Neural crest cell (in vitro differentiated cells): ENCODE measurements at regions not wholly inside any gene's neighbourhood (a gene's known extent, or its start where the extent isn't known, plus 50 kb on each side); places are given as distances from the start of the nearest gene placed in this dataset.

Experiments used
- DNase-seq: peaks from one replicate; pipeline ENCODE4 v3.0.0; 2021; ENCODE audit warnings: low read depth, mixed read lengths, low spot score
- H3K27ac Mint-ChIP-seq: one replicate; pipeline ENCODE4 v1.8.0; 2021; ENCODE audit warnings: mild to moderate bottlenecking, mixed read lengths; ENCODE audit not compliant: unreplicated experiment
- H3K27me3 Mint-ChIP-seq: 2 replicates; pipeline ENCODE4 v1.8.0; 2021; ENCODE audit warnings: low read depth, mild to moderate bottlenecking, mixed read lengths
- H3K36me3 Mint-ChIP-seq: 2 replicates; pipeline ENCODE4 v1.8.0; 2021; ENCODE audit warnings: low read depth, mild to moderate bottlenecking, mixed read lengths
- H3K4me1 Mint-ChIP-seq: 2 replicates; pipeline ENCODE4 v1.8.0; 2021; ENCODE audit warnings: mixed read lengths
- H3K4me3 Mint-ChIP-seq: one replicate; pipeline ENCODE4 v1.8.0; 2021; ENCODE audit warnings: mild to moderate bottlenecking, mixed read lengths
- H3K9me3 Mint-ChIP-seq: 2 replicates; pipeline ENCODE4 v1.8.0; 2021; ENCODE audit warnings: mixed read lengths
- CTCF ChIP-seq: fragments of 200-600 bp; sonication (generic); conservative IDR thresholded peaks from 2 replicates; pipeline ENCODE4 v1.5.0; 2021; ENCODE audit warnings: antibody characterized with exemption, mild to moderate bottlenecking

- DNase-seq: no peak
- Mint-ChIP-seq H3K27me3 (no peaks in the 10 kb centered on the region), H3K4me1 (no peaks in the 10 kb centered on the region), H3K9me3 (no peaks in the 10 kb centered on the region), H3K4me3 (no peak overlapping the region), H3K36me3 (no peaks in the 10 kb centered on the region), H3K27ac (no peak overlapping the region)
- TF ChIP-seq CTCF: no peak
These were observed 1855.5 kb downstream of the MAT2B start for GRCh38 chr5:165360784-165361542.

GRCh38 chr5:165370233-165370632, 1864.8 kb downstream of the MAT2B start:
- Mint-ChIP-seq H3K4me1 (no peaks in the 10 kb centered on the region), H3K27ac (no peak overlapping the region), H3K27me3 (no peaks in the 10 kb centered on the region), H3K4me3 (no peak overlapping the region), H3K9me3 (no peaks in the 10 kb centered on the region), H3K36me3 (no peaks in the 10 kb centered on the region)
- no peak for TF ChIP-seq CTCF
- no peak for DNase-seq

- H3K27ac Mint-ChIP-seq: no peak overlapping the region
- H3K36me3 Mint-ChIP-seq: no peaks in the 10 kb centered on the region
- no peaks in the 10 kb centered on the region for H3K4me1 Mint-ChIP-seq
- no peak for DNase-seq
- H3K9me3 Mint-ChIP-seq: no peaks in the 10 kb centered on the region
- no peak for TF ChIP-seq CTCF
- no peak overlapping the region for H3K4me3 Mint-ChIP-seq
- H3K27me3 Mint-ChIP-seq: no peaks in the 10 kb centered on the region
These were observed 1865.4 kb downstream of the MAT2B start for GRCh38 chr5:165370794-165371193.

DNA sequence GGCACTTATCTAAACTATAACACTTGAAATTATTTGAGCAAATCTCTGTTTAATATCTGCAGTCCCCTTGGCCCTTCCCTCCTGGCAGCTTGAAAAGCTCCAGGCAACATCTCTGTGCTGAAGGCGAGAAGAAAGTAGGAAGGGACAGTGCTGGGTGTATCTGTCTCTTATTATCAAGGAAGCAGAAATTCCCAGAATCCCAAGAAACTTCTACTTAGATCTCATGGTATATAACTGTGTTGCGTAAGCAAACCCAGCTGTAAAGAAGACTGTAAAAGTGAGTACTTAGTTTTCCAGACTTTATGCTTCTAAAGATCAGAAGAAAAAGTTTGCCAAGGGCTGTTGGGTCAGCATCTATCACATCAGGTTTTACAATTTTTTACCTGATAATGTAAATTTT, 1869.8 kb downstream of the MAT2B start:
- no peaks in the 10 kb centered on the region for H3K9me3 Mint-ChIP-seq
- no peak for TF ChIP-seq CTCF
- no peak overlapping the region for H3K4me3 Mint-ChIP-seq
- no peaks in the 10 kb centered on the region for H3K36me3 Mint-ChIP-seq
- no peak for DNase-seq
- H3K27me3 Mint-ChIP-seq: no peaks in the 10 kb centered on the region
- H3K4me1 Mint-ChIP-seq: no peaks in the 10 kb centered on the region
- no peak overlapping the region for H3K27ac Mint-ChIP-seq

DNA sequence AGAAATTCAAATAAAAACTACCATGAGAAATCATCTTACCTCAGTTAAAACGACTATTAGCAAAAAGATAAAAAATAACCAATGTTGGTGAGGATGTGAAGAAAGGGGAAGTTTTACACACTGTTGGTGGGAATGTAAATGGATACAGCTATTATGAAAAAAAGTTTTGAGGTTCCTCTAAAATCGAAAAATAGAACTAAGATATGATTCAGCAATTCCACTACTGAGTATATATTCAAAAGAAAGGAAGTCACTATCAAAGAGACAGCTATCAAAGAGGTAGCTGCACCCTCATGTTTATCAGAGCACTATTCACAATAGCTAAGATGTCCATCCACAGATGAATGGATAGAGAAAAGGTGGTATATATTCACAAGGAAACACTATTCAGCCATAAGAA, 1888.4 kb downstream of the MAT2B start:
- H3K4me3 Mint-ChIP-seq: no peak overlapping the region
- no peaks in the 10 kb centered on the region for H3K27me3 Mint-ChIP-seq
- H3K4me1 Mint-ChIP-seq: no peaks in the 10 kb centered on the region
- no peak overlapping the region for H3K27ac Mint-ChIP-seq
- H3K9me3 Mint-ChIP-seq: no peaks in the 10 kb centered on the region
- DNase-seq: no peak
- no peaks in the 10 kb centered on the region for H3K36me3 Mint-ChIP-seq
- TF ChIP-seq CTCF: no peak
